Thoracic aorta (tissue), 2 donors: ENCODE measurements at regions not wholly inside any gene's neighbourhood (a gene's known extent, or its start where the extent isn't known, plus 50 kb on each side); places are given as distances from the start of the nearest gene placed in this dataset.

Experiments used
- ATAC-seq: fragments of 150-250 bp; one replicate; pipeline ENCODE4 v1.8.0; 2017; ENCODE audit warnings: low read depth; ENCODE audit not compliant: insufficient number of reproducible peaks, low FRiP score
- DNase-seq: peaks from one replicate; pipeline ENCODE4 v3.0.0-alpha.2; 2020; ENCODE audit warnings: low spot score
- H3K27ac ChIP-seq, 2 donors: fragments of 200-600 bp; sonication (generic); 1 replicate in 1 of 2; 2 replicates in 1 of 2; pipeline ENCODE4 v1.5.1; 2016; ENCODE audit warnings: mild to moderate bottlenecking in 2 of 2, moderate library complexity in 2 of 2
- H3K27me3 ChIP-seq: fragments of 200-600 bp; sonication (generic); replicated peaks from 2 replicates; pipeline ENCODE4 v1.6.0; 2016; ENCODE audit warnings: mild to moderate bottlenecking; ENCODE audit not compliant: insufficient read depth
- H3K36me3 ChIP-seq: fragments of 200-600 bp; sonication (generic); one replicate; pipeline ENCODE4 v1.5.1; 2016
- H3K4me1 ChIP-seq, 2 donors: fragments of 200-600 bp; sonication (generic); 1 replicate in 1 of 2; 2 replicates in 1 of 2; pipeline versions ENCODE4 v1.5.1 to v1.6.0; 2016; ENCODE audit warnings: low read depth in 2 of 2, mild to moderate bottlenecking in 1 of 2; ENCODE audit not compliant: control insufficient read depth in 1 of 2
- H3K4me3 ChIP-seq: fragments of 200-600 bp; sonication (generic); 2 replicates; pipeline ENCODE4 v1.5.1; 2016; ENCODE audit warnings: mild to moderate bottlenecking
- H3K9me3 ChIP-seq: fragments of 200-600 bp; sonication (generic); 2 replicates; pipeline ENCODE4 v1.5.1; 2016
- CTCF ChIP-seq: fragments of 200-600 bp; sonication (generic); IDR thresholded peaks from one replicate; pipeline ENCODE4 v1.5.1; 2019; ENCODE audit warnings: antibody characterized with exemption

- DNase-seq (no peak), ATAC-seq (no peak)
- no peak for TF ChIP-seq CTCF
- peaks cover 6 to 19% of the 10 kb centered on the region in 2 donors for H3K4me1 ChIP-seq
- no peak overlapping the region for H3K4me3 ChIP-seq
- H3K36me3 ChIP-seq = no peaks in the 10 kb centered on the region
- no peak overlapping the region for H3K27ac ChIP-seq
- no peaks in the 10 kb centered on the region for H3K9me3 ChIP-seq
- no peaks in the 10 kb centered on the region for H3K27me3 ChIP-seq
These were observed 93.4 kb downstream of the TENT4A start for GRCh38 chr5:6806668-6807067.

- Histone ChIP-seq H3K4me3 (no peak overlapping the region), H3K9me3 (no peaks in the 10 kb centered on the region), H3K36me3 (no peaks in the 10 kb centered on the region), H3K27ac (no peak overlapping the region), H3K4me1 (peaks cover 10 to 28% of the 10 kb centered on the region in 2 donors), H3K27me3 (no peaks in the 10 kb centered on the region)
- no peak for DNase-seq
- no peak for ATAC-seq
- TF ChIP-seq CTCF = no peak
These were observed 95.2 kb downstream of the TENT4A start for GRCh38 chr5:6808462-6808861.

- Histone ChIP-seq H3K27me3 (no peaks in the 10 kb centered on the region), H3K9me3 (no peaks in the 10 kb centered on the region), H3K27ac (no peak overlapping the region), H3K36me3 (no peaks in the 10 kb centered on the region), H3K4me1 (peaks cover 5 to 12% of the 10 kb centered on the region in 2 donors), H3K4me3 (no peak overlapping the region)
- no peak for TF ChIP-seq CTCF
- no peak for ATAC-seq
- DNase-seq = no peak
These were observed 97.6 kb downstream of the TENT4A start for GRCh38 chr5:6810641-6811405.

- ATAC-seq = no peak
- no peak for TF ChIP-seq CTCF
- H3K4me3 ChIP-seq = no peak overlapping the region
- H3K9me3 ChIP-seq = no peaks in the 10 kb centered on the region
- peaks cover 5 to 11% of the 10 kb centered on the region in 2 donors for H3K4me1 ChIP-seq
- H3K27me3 ChIP-seq = no peaks in the 10 kb centered on the region
- no peaks in the 10 kb centered on the region for H3K36me3 ChIP-seq
- H3K27ac ChIP-seq = no peak overlapping the region
- DNase-seq = no peak
These were observed 98.9 kb downstream of the TENT4A start for GRCh38 chr5:6812091-6812490.

GRCh38 chr5:6812800-6813731 lies 99.8 kb downstream of the TENT4A start:
- TF ChIP-seq CTCF = no peak
- DNase-seq = peak; percentile 36
- peak; percentile 84 for ATAC-seq

More at GRCh38 chr5:6812800-6813731, 99.8 kb downstream of the TENT4A start:
- no peaks in the 10 kb centered on the region for H3K27me3 ChIP-seq
- no peaks in the 10 kb centered on the region for H3K9me3 ChIP-seq
- no peaks in the 10 kb centered on the region for H3K36me3 ChIP-seq
- no peak overlapping the region for H3K4me3 ChIP-seq
- no peak overlapping the region for H3K27ac ChIP-seq
- H3K4me1 ChIP-seq = peaks cover 5 to 11% of the 10 kb centered on the region in 2 donors
